Smooth muscle cell (in vitro differentiated cells): ENCODE measurements at regions not wholly inside any gene's neighbourhood (a gene's known extent, or its start where the extent isn't known, plus 50 kb on each side); places are given as distances from the start of the nearest gene placed in this dataset.
A peak's percentile ranks its signal among the peaks of the same experiment; 100 is the strongest.

Experiments
- DNase-seq: peaks from one replicate; lab custom pipeline; 2025; ENCODE audit not compliant: unreplicated experiment; lab: John Stamatoyannopoulos, UW
- H2AFZ ChIP-seq: fragments of 200-600 bp; sonication (generic); 2 replicates; pipeline ENCODE4 v1.6.0; 2016; ENCODE audit warnings: antibody characterized with exemption, low read depth, mild to moderate bottlenecking
- H3F3A ChIP-seq: fragments of 200-600 bp; sonication (generic); 2 replicates; pipeline ENCODE4 v1.6.0; 2017; ENCODE audit warnings: antibody characterized with exemption, low read depth
- H3K27ac ChIP-seq: fragments of 200-600 bp; sonication (generic); 2 replicates; pipeline ENCODE4 v1.5.1; 2016; ENCODE audit warnings: low read depth, mild to moderate bottlenecking
- H3K27me3 ChIP-seq: fragments of 200-600 bp; sonication (generic); 2 replicates; pipeline ENCODE4 v1.6.1; 2016; ENCODE audit warnings: low read depth, mild to moderate bottlenecking
- H3K36me3 ChIP-seq: fragments of 200-600 bp; sonication (generic); 2 replicates; pipeline ENCODE4 v1.5.1; 2016; ENCODE audit warnings: low read depth
- H3K4me1 ChIP-seq: fragments of 200-600 bp; sonication (generic); 2 replicates; pipeline ENCODE4 v1.5.1; 2016; ENCODE audit warnings: low read depth
- H3K4me2 ChIP-seq: fragments of 200-600 bp; sonication (generic); 2 replicates; pipeline ENCODE4 v1.6.0; 2016; ENCODE audit warnings: mild to moderate bottlenecking
- H3K4me3 ChIP-seq: fragments of 200-600 bp; sonication (generic); 2 replicates; pipeline ENCODE4 v1.5.1; 2016; ENCODE audit warnings: mild to moderate bottlenecking
- H3K79me2 ChIP-seq: fragments of 200-600 bp; sonication (generic); 2 replicates; pipeline ENCODE4 v1.6.0; 2016; ENCODE audit warnings: low read depth, mild to moderate bottlenecking
- H3K9ac ChIP-seq: fragments of 200-600 bp; sonication (generic); 2 replicates; pipeline ENCODE4 v1.6.0; 2016; ENCODE audit warnings: low read depth
- H3K9me3 ChIP-seq: fragments of 200-600 bp; sonication (generic); replicated peaks from 2 replicates; pipeline ENCODE4 v1.5.1; 2016; ENCODE audit warnings: low read depth
- H4K20me1 ChIP-seq: fragments of 200-600 bp; sonication (generic); 2 replicates; pipeline ENCODE4 v1.6.0; 2016; ENCODE audit warnings: low read depth
- CTCF ChIP-seq: fragments of 200-600 bp; sonication (generic); IDR thresholded peaks from 2 replicates; pipeline ENCODE4 v1.5.1; 2017; ENCODE audit warnings: borderline replicate concordance, mild to moderate bottlenecking, antibody characterized with exemption; ENCODE audit not compliant: insufficient read depth, poor library complexity, severe bottlenecking
- WGBS: methylation state at CpG from one replicate; pipeline ENCODE4 v1.1.7; 2016; ENCODE audit warnings: low lambda C conversion rate; 5-methylcytosine and 5-hydroxymethylcytosine counted together

- Histone ChIP-seq H3K9ac (no peak overlapping the region), H3F3A (no peaks in the 10 kb centered on the region), H3K4me3 (no peak overlapping the region), H2AFZ (no peak overlapping the region), H3K36me3 (no peaks in the 10 kb centered on the region), H3K27me3 (no peaks in the 10 kb centered on the region), H3K9me3 (no peaks in the 10 kb centered on the region), H3K4me1 (no peaks in the 10 kb centered on the region), H3K27ac (no peak overlapping the region), H3K79me2 (no peaks in the 10 kb centered on the region), H3K4me2 (no peak overlapping the region), H4K20me1 (no peaks in the 10 kb centered on the region)
- no peak for DNase-seq
- no peak for TF ChIP-seq CTCF
Observed at GRCh38 chr14:29075761-29076160, 309.2 kb downstream of the FOXG1 start.

GRCh38 chr14:29077916-29078315, 311.3 kb downstream of the FOXG1 start:
- no peaks in the 10 kb centered on the region for H4K20me1 ChIP-seq
- H3K36me3 ChIP-seq, result no peaks in the 10 kb centered on the region
- no peak overlapping the region for H3K4me3 ChIP-seq
- no peak overlapping the region for H3K9ac ChIP-seq
- TF ChIP-seq CTCF, result no peak
- H3K79me2 ChIP-seq, result no peaks in the 10 kb centered on the region
- no peaks in the 10 kb centered on the region for H3K27me3 ChIP-seq
- DNase-seq, result no peak
- no peaks in the 10 kb centered on the region for H3F3A ChIP-seq
- no peak overlapping the region for H3K4me2 ChIP-seq
- no peaks in the 10 kb centered on the region for H3K9me3 ChIP-seq
- no peak overlapping the region for H2AFZ ChIP-seq
- 79% methylated on average over 2 of the region's 2 CpGs for WGBS
- no peaks in the 10 kb centered on the region for H3K4me1 ChIP-seq
- H3K27ac ChIP-seq, result no peak overlapping the region

- no peak for TF ChIP-seq CTCF
- DNase-seq, result no peak
- 87% methylated on average over 3 of the region's 3 CpGs for WGBS
- H3K9me3 ChIP-seq, result no peaks in the 10 kb centered on the region
- H3K27ac ChIP-seq, result no peak overlapping the region
- H2AFZ ChIP-seq, result no peak overlapping the region
- no peaks in the 10 kb centered on the region for H3K27me3 ChIP-seq
- no peaks in the 10 kb centered on the region for H3K4me1 ChIP-seq
- H3K9ac ChIP-seq, result no peak overlapping the region
- H3F3A ChIP-seq, result no peaks in the 10 kb centered on the region
- no peak overlapping the region for H3K4me2 ChIP-seq
- no peak overlapping the region for H3K4me3 ChIP-seq
- H4K20me1 ChIP-seq, result no peaks in the 10 kb centered on the region
- H3K79me2 ChIP-seq, result no peaks in the 10 kb centered on the region
- no peaks in the 10 kb centered on the region for H3K36me3 ChIP-seq
Observed at GRCh38 chr14:29078810-29079522, 312.4 kb downstream of the FOXG1 start.

- Histone ChIP-seq H3K4me3 (no peak overlapping the region), H2AFZ (no peak overlapping the region), H3K4me1 (no peaks in the 10 kb centered on the region), H4K20me1 (no peaks in the 10 kb centered on the region), H3F3A (no peaks in the 10 kb centered on the region), H3K9ac (no peak overlapping the region), H3K9me3 (no peaks in the 10 kb centered on the region), H3K27me3 (no peaks in the 10 kb centered on the region), H3K79me2 (no peaks in the 10 kb centered on the region), H3K4me2 (no peak overlapping the region), H3K27ac (no peak overlapping the region), H3K36me3 (no peaks in the 10 kb centered on the region)
- DNase-seq, result no peak
- peak; percentile 35 for TF ChIP-seq CTCF
- WGBS, result 20% methylated on average over 3 of the region's 3 CpGs
Observed at GRCh38 chr14:29085546-29085945, 319.0 kb downstream of the FOXG1 start.
